ENCODE measurements at regions not wholly inside any gene's neighbourhood (a gene's known extent, or its start where the extent isn't known, plus 50 kb on each side); places are given as distances from the start of the nearest gene placed in this dataset.

- DNase-seq (ENCODE audit: low read depth) = no peak
- no peak for TF ChIP-seq CTCF (IDR thresholded peaks at IDR 0.05; ENCODE audit: insufficient read depth, low read length, poor library complexity, severe bottlenecking)
- H3K4me3 ChIP-seq (ENCODE audit: low read depth, low read length) = no peak overlapping the region
Observed at GRCh38 chr5:18236386-18236785, 602.1 kb downstream of the TAF11L14 start.

GRCh38 chr5:18238321-18238720, 604.1 kb downstream of the TAF11L14 start:
- TF ChIP-seq CTCF (IDR thresholded peaks at IDR 0.05; ENCODE audit: insufficient read depth, low read length, poor library complexity, severe bottlenecking) = no peak
- Histone ChIP-seq H3K36me3 (ENCODE audit: control insufficient read depth, insufficient read depth, low read length) (no peaks in the 10 kb centered on the region), H3K27me3 (ENCODE audit: control insufficient read depth, insufficient read depth, low read length) (no peaks in the 10 kb centered on the region), H3K4me3 (ENCODE audit: low read depth, low read length) (no peak overlapping the region)
- no peak for DNase-seq (ENCODE audit: low read depth)

More at GRCh38 chr5:18236386-18236785, 602.1 kb downstream of the TAF11L14 start:
- Histone ChIP-seq H3K27me3 (ENCODE audit: control insufficient read depth, insufficient read depth, low read length) (no peaks in the 10 kb centered on the region), H3K36me3 (ENCODE audit: control insufficient read depth, insufficient read depth, low read length) (no peaks in the 10 kb centered on the region)

- DNase-seq (ENCODE audit: low read depth) = no peak
- Histone ChIP-seq H3K36me3 (ENCODE audit: control insufficient read depth, insufficient read depth, low read length) (no peaks in the 10 kb centered on the region), H3K4me3 (ENCODE audit: low read depth, low read length) (no peak overlapping the region), H3K27me3 (ENCODE audit: control insufficient read depth, insufficient read depth, low read length) (no peaks in the 10 kb centered on the region)
- TF ChIP-seq CTCF (IDR thresholded peaks at IDR 0.05; ENCODE audit: insufficient read depth, low read length, poor library complexity, severe bottlenecking) = no peak
Observed at GRCh38 chr5:18240971-18241370, 606.7 kb downstream of the TAF11L14 start.

- Histone ChIP-seq H3K27me3 (ENCODE audit: control insufficient read depth, insufficient read depth, low read length) (no peaks in the 10 kb centered on the region), H3K4me3 (ENCODE audit: low read depth, low read length) (no peak overlapping the region), H3K36me3 (ENCODE audit: control insufficient read depth, insufficient read depth, low read length) (no peaks in the 10 kb centered on the region)
- TF ChIP-seq CTCF (IDR thresholded peaks at IDR 0.05; ENCODE audit: insufficient read depth, low read length, poor library complexity, severe bottlenecking) = no peak
- DNase-seq (ENCODE audit: low read depth) = no peak
Observed at GRCh38 chr5:18243846-18244245, 609.6 kb downstream of the TAF11L14 start.

GRCh38 chr5:18244309-18244708, 610.0 kb downstream of the TAF11L14 start:
- H3K27me3 ChIP-seq (ENCODE audit: control insufficient read depth, insufficient read depth, low read length) = no peaks in the 10 kb centered on the region
- no peak for DNase-seq (ENCODE audit: low read depth)
- no peak for TF ChIP-seq CTCF (IDR thresholded peaks at IDR 0.05; ENCODE audit: insufficient read depth, low read length, poor library complexity, severe bottlenecking)
- H3K4me3 ChIP-seq (ENCODE audit: low read depth, low read length) = no peak overlapping the region
- no peaks in the 10 kb centered on the region for H3K36me3 ChIP-seq (ENCODE audit: control insufficient read depth, insufficient read depth, low read length)

GRCh38 chr5:18252559-18252958, 618.3 kb downstream of the TAF11L14 start:
- no peaks in the 10 kb centered on the region for H3K27me3 ChIP-seq (ENCODE audit: control insufficient read depth, insufficient read depth, low read length)
- no peaks in the 10 kb centered on the region for H3K36me3 ChIP-seq (ENCODE audit: control insufficient read depth, insufficient read depth, low read length)
- TF ChIP-seq CTCF (IDR thresholded peaks at IDR 0.05; ENCODE audit: insufficient read depth, low read length, poor library complexity, severe bottlenecking) = no peak
- DNase-seq (ENCODE audit: low read depth) = no peak
- no peak overlapping the region for H3K4me3 ChIP-seq (ENCODE audit: low read depth, low read length)

All from kidney epithelial cell (primary cell).